ENCODE measurements at regions not wholly inside any gene's neighbourhood (a gene's known extent, or its start where the extent isn't known, plus 50 kb on each side); places are given as distances from the start of the nearest gene placed in this dataset.

DNA sequence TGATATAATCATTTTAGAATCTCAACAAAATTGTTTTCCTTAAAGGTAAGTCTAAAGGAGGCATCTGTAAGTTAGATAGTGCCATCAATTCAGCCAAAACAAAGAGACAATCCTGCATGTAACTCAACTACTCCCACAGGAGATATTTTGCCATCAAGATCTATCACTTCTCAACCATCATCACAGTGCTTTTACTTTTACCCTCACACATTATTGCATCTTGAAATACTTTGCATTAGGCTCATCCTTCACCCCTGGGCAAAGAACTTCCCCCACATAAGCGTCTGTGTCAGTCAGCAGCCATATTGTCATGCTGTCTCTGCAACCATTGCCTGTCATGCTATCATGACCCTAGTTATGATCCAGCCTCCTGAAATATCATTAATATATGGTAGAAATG, 54.9 kb upstream of the NLGN1 start:
- DNase-seq (ENCODE audit: low read depth) = no peak
- TF ChIP-seq, protein P1, sequence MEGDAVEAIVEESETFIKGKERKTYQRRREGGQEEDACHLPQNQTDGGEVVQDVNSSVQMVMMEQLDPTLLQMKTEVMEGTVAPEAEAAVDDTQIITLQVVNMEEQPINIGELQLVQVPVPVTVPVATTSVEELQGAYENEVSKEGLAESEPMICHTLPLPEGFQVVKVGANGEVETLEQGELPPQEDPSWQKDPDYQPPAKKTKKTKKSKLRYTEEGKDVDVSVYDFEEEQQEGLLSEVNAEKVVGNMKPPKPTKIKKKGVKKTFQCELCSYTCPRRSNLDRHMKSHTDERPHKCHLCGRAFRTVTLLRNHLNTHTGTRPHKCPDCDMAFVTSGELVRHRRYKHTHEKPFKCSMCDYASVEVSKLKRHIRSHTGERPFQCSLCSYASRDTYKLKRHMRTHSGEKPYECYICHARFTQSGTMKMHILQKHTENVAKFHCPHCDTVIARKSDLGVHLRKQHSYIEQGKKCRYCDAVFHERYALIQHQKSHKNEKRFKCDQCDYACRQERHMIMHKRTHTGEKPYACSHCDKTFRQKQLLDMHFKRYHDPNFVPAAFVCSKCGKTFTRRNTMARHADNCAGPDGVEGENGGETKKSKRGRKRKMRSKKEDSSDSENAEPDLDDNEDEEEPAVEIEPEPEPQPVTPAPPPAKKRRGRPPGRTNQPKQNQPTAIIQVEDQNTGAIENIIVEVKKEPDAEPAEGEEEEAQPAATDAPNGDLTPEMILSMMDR (conservative IDR thresholded peaks at IDR 0.05; ENCODE audit: low read depth, low read length) = no peak
- no peak overlapping the region for H3K4me3 ChIP-seq (ENCODE audit: low read length)

DNA sequence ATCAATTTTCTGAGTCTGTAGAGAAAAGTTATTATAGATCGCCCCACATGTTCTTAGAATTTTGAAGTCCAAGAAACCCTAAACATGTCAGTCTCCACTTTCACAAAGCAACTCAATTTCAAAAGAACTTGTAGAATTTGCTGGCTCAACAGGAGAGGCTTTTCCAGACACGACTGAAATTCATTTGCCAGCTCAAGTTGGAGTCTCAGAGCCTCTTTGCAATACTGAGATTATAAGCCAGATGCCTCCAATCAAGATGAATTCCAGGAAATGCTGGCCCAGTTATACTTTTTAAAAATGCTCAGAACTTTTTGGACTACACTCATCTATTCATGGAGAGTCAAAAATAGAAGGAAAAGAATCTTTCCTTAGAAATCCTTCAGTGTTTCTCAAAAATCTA, 56.9 kb upstream of the NLGN1 start:
- H3K4me3 ChIP-seq (ENCODE audit: low read length) = no peak overlapping the region
- DNase-seq (ENCODE audit: low read depth) = no peak
- TF ChIP-seq, protein P1 (conservative IDR thresholded peaks at IDR 0.05; ENCODE audit: low read depth, low read length) = no peak

DNA sequence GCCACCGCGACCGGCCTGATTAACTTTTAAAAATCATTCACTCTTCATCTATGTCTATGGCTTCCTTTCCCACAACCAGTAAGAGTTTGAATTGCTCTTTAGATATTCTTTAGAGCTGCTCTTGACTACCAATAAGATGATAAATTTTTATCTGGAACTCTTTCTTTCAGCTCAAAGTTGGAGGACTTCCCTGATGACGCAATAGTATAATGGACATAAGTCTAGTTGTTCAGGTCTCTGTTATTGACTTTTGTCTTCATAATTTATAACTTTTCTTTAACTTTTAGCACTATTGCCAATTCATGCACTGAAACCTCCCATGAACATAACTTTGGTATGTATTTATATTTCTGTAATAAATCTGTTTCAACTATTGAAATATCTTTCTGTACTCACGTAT, 61.3 kb upstream of the NLGN1 start:
- TF ChIP-seq, protein P1 (conservative IDR thresholded peaks at IDR 0.05; ENCODE audit: low read depth, low read length) = no peak
- H3K4me3 ChIP-seq (ENCODE audit: low read length) = no peak overlapping the region
- no peak for DNase-seq (ENCODE audit: low read depth)

DNA sequence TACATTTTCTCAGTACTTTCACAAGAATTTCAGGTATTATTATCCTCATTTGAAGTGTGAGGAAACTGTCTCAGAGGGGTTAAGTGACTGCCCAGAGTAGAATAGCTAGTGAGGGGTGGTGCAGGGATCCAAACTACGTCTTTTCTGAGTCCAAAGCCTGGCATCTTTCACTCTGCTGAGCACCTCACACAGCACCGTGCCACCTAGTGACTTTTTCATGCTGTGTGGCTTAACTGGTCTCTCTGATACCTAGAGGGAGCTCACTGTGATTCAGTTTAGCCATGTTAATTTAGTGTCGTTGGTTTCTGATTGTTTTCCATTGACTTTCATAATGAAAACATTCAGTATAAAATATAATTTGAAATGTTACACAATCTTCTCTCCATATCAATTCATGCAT, 91.4 kb upstream of the NLGN1 start:
- no peak for DNase-seq (ENCODE audit: low read depth)
- TF ChIP-seq, protein P1 (conservative IDR thresholded peaks at IDR 0.05; ENCODE audit: low read depth, low read length) = no peak
- no peak overlapping the region for H3K4me3 ChIP-seq (ENCODE audit: low read length)

DNA sequence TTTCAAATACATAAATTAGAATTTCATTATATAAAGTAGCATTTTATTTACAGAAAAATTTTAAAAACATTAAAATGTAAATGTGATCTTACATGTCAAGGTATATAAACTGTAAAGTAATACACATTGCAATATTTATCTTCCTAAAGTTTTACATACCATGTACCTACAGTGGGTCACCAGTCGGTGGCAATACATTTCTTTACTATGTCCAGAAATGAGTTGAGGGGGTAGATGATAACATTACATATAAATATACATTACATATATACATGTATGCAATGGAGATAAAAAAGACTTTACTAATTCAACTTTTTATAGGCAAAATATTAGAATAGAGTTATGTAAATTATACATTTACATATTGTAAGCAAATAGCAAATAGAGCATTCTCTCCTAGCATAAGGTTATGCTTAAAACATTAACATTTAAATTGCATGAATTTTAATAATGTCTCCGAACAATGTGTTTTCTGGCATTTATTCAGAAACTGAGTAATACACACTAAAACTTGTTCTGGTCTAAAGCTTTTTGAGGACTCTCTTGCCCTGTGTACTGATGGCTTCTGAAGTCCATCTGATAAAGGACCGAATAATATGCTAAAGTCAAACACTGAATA, 93.3 kb upstream of the NLGN1 start:
- TF ChIP-seq, protein P1 (conservative IDR thresholded peaks at IDR 0.05; ENCODE audit: low read depth, low read length) = no peak
- DNase-seq (ENCODE audit: low read depth) = no peak
- no peak overlapping the region for H3K4me3 ChIP-seq (ENCODE audit: low read length)

DNA sequence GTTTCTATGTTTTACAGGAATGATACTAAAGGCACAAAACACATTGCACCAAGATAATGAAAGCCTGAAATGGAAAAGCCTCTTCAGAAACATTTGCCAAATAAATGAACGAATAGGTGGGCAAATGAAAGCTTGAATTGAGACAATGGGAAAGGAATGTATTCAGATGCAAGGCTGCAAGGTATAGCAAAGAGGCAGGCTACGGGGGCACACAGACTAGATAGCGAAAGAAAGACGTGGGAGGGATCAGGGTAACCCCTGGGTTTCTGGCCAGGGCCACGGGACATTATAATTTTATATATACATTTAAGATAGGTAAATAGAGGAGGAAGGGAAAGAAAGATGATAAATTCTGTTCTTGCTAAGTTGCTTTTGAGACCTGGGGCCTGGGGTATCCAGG, 95.9 kb upstream of the NLGN1 start:
- no peak for DNase-seq (ENCODE audit: low read depth)
- H3K4me3 ChIP-seq (ENCODE audit: low read length) = no peak overlapping the region
- TF ChIP-seq, protein P1 (conservative IDR thresholded peaks at IDR 0.05; ENCODE audit: low read depth, low read length) = no peak

DNA sequence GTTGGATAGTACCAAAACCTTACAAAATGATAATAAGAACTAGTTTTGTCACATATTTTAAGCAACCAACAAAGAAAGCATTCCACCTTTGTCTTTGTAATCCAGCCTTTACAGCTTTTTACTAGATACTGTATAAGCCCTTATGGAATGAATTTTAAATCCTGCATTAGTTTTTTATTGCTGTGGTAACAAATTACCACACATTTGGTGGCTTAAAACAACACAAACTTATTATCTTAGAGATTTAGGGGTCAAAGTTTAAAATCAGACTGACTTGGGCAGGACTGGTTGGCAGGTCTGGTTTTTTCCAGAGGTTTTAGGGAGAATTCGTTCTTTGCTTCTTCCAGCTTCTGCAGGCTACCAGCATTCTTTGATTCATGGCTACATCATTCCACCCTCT, 108.5 kb upstream of the NLGN1 start:
- DNase-seq (ENCODE audit: low read depth) = peak; percentile 39
- no peak overlapping the region for H3K4me3 ChIP-seq (ENCODE audit: low read length)
- TF ChIP-seq, protein P1 (conservative IDR thresholded peaks at IDR 0.05; ENCODE audit: low read depth, low read length) = no peak

Data from retinal pigment epithelial cell (primary cell).